Jurkat, Clone E6-1 (cell line): ENCODE measurements at regions not wholly inside any gene's neighbourhood (a gene's known extent, or its start where the extent isn't known, plus 50 kb on each side); places are given as distances from the start of the nearest gene placed in this dataset.
A peak's percentile ranks its signal among the peaks of the same experiment; 100 is the strongest.
"Not testable (repeated sequence)": the region's sequence is repeated elsewhere in the genome, so short reads cannot be mapped to it uniquely, and the experiment has no call there.

Experiments
- DNase-seq: peaks from one replicate; pipeline ENCODE4 v3.0.0-alpha.2; 2011; ENCODE audit warnings: low read depth, low spot score
- H3K4me3 ChIP-seq: 2 replicates; pipeline ENCODE4 v1.5.1; 2011; ENCODE audit warnings: mild to moderate bottlenecking, low read length, control low read depth, moderate library complexity

DNA sequence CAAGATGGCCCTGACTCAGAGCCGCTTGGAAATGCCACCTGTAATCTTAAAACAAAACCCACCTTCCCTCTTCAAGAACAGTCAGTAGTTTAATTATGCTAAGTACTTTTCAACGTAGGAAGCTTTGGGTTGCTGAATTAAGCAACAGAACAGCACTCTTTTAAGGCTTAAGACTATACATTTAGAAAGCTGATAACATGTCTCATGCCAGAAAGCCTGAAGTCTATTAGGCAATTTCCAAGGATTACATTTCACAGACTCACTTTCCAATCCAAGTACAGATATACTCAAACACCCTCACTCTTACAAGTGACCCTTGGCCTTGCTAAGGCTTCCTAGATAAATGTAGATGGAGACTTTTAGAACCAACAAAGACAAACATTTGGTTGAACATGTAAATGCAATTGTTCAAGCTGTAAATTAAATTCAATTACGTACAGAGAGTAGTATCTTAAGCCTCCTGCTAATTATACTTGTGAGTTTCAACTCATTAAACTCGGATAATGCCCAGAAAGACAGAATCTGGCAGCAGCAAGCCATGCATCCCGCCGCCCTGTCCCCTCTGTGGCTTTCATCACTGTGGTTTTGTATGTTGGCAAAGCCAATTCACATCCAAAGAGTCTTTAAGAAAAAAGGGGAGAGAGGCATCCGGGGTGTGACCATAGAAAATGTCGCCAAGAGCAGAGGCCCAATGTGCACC lies 283.1 kb upstream of the NRP1 start:
- no peak for DNase-seq
- H3K4me3 ChIP-seq = no peak overlapping the region

DNA sequence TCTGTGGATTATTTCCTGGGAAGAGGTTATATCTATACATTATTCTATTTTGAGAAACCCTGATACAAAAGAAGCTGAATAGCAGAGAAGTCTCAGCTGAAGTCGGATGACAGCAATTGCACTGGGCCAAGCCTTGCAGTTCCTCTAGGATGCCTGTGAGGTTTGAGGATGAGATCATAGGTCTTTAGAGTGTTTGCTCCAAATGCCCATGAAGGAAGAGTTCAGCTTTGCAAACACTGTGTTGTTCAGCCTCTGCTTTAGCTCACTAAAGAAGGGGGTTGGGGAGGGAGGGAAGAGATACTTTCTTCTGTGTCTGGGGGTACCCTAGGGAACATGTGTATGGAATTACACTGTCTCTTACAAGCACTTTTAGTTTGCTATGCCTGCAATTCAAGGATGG lies 282.5 kb upstream of the NRP1 start:
- H3K4me3 ChIP-seq = no peak overlapping the region
- DNase-seq = no peak

GRCh38 chr10:33612551-33612950 lies 278.1 kb upstream of the NRP1 start:
- DNase-seq = no peak
- no peak overlapping the region for H3K4me3 ChIP-seq

GRCh38 chr10:33612116-33612515 lies 277.6 kb upstream of the NRP1 start:
- no peak for DNase-seq
- no peak overlapping the region for H3K4me3 ChIP-seq

DNA sequence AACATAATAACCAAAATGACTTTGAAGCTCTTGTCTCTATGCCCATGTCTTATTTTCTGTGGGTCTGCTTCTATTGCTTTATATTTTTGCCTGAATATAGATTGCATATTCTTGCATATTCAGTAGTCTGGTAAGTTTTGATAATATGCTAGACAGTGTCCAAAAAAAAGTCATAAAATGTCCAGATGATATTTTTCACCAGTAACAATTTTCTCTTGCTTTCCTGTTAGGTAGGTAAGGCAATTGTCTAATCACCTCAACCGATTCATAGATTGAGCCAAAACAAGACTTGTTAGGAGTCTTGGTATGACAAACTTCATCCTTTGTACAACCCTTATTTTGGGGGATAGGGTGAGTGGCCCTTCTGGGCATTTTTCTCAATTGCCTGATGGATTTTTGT lies 277.0 kb upstream of the NRP1 start:
- DNase-seq = no peak

DNA sequence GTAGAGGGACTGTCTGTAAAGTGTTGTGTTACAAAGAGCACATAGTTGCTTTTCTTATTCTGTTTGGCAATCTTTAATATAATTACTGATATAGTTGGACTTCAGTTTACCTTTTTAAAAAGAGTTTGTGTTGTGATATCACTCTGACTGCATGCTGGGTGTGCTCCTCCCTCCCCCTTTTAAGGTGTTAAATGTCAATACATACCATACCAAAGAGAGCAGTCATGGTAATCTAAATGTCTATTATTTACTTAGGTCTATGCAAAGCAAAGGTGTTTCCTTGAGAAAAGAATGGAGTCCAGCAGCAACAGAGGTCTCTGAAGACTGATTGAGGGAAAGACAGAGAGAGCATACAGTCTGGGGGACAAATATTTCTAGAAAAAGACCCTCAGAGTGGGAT lies 275.1 kb upstream of the NRP1 start:
- H3K4me3 ChIP-seq = no peak overlapping the region
- DNase-seq = no peak

More for the DNA sequence above, 277.0 kb upstream of the NRP1 start:
- no peak overlapping the region for H3K4me3 ChIP-seq

GRCh38 chr10:33602278-33602677 lies 267.8 kb upstream of the NRP1 start:
- DNase-seq = no peak
- no peak overlapping the region for H3K4me3 ChIP-seq

DNA sequence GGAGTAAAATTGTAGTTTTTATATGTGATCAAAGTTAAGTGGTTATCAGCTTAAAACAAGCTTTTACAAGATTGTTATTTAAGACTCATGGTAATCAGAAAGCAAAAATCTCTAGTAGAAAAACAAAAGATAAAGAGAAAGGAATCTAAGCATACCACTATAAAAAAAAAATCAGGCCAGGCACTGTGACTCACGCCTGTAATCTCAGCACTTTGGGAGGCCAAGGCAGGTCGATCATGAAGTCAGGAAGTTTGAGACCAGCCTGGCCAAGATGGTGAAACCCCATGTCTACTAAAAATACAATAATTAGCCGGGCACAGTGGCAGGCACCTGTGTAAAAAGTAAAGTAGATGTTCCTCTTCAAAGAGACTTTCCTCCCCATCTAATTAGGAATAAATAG lies 265.9 kb upstream of the NRP1 start:
- H3K4me3 ChIP-seq = no peak overlapping the region
- no peak for DNase-seq

- no peak overlapping the region for H3K4me3 ChIP-seq
- DNase-seq = no peak
Measured at GRCh38 chr10:33596422-33596821, 262.0 kb upstream of the NRP1 start.

GRCh38 chr10:33594475-33594874 lies 260.0 kb upstream of the NRP1 start:
- no peak overlapping the region for H3K4me3 ChIP-seq
- no peak for DNase-seq

- DNase-seq = no peak
- no peak overlapping the region for H3K4me3 ChIP-seq
Measured at GRCh38 chr10:33588974-33589600, 254.6 kb upstream of the NRP1 start.

- not testable (repeated sequence) for DNase-seq, H3K4me3 ChIP-seq
Measured at GRCh38 chr10:33584596-33584995, 250.1 kb upstream of the NRP1 start.

DNA sequence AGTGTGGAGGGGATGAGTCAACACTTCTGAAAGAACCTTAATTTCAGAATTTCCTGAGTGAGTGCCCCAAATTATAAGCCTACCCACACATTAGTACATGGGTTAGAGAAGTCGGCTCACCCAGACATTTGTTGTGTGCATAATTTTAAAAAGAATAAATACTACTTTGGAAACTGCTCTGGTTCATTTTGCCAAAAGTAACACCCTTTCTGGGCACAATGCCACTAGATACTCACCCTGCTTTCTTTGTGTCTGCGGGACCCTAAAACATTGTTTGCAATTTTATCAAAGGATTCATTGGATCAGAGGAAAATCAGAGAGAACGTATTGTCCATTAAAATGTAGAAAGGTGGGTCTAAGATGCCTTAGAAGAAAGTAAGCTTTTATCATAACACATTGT lies 245.5 kb upstream of the NRP1 start:
- DNase-seq = no peak
- no peak overlapping the region for H3K4me3 ChIP-seq

GRCh38 chr10:33573606-33574005 lies 239.1 kb upstream of the NRP1 start:
- DNase-seq = no peak
- no peak overlapping the region for H3K4me3 ChIP-seq

GRCh38 chr10:33571616-33572015 lies 237.1 kb upstream of the NRP1 start:
- no peak overlapping the region for H3K4me3 ChIP-seq
- DNase-seq = no peak

DNA sequence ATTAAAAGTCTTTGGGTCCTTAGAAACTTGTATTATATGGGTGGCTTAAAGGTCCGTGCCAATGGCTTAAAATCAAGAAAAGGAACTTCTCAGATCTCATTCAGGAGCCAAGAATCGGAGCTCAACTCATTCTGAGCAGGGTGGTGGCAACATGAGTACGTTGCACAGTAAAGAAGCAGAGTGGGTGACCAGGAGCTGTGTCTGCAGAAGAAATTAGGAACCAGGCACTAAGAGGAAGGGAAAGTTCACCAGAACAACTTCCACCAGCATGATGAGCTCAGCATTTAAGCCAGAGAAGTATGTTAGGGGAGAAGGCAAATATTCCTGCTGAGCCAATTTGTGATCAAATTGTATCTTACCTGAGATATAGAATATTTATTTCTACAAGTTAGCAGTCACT lies 236.0 kb upstream of the NRP1 start:
- no peak overlapping the region for H3K4me3 ChIP-seq
- no peak for DNase-seq

DNA sequence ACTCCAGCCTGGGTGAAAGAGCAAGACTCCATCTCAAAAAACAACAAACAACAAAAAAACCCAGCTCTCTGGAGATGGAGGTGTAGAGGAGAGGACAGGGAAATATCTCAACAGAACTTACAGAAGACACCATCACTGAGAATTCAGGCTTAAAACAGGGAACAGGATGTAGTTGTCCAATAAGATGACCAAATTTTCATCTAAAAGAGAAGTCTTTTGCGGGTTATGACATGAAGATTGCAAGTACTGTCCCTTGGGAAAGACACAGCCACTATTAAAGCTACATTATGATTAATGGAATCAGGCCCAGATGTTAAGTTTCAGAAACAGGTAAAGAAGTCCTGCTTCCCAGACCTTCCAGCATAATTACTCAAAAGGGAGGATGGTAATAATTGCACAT lies 235.2 kb upstream of the NRP1 start:
- no peak overlapping the region for H3K4me3 ChIP-seq

GRCh38 chr10:33566426-33566825 lies 232.0 kb upstream of the NRP1 start:
- no peak for DNase-seq
- H3K4me3 ChIP-seq = no peak overlapping the region

More for the DNA sequence above, 235.2 kb upstream of the NRP1 start:
- no peak for DNase-seq

GRCh38 chr10:33566001-33566400 lies 231.5 kb upstream of the NRP1 start:
- H3K4me3 ChIP-seq = no peak overlapping the region
- no peak for DNase-seq

DNA sequence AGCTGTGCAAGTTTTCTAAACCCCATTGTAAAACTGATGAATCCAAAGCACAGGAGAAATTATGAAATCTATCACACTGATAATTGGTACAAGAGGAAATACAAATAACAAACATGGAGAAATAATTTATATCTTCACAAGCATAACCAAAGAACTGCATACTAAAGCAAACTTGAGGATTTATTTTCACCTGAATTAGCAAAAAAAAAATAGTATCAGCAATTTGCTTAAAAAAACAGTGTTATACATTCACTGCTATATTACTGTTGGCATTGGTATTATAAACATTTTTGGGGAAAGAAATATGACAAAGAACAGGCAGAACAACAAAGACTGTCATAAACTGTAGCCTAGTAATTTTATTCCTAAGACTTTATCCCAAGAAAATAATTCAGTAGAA lies 230.8 kb upstream of the NRP1 start:
- no peak for DNase-seq
- no peak overlapping the region for H3K4me3 ChIP-seq

DNA sequence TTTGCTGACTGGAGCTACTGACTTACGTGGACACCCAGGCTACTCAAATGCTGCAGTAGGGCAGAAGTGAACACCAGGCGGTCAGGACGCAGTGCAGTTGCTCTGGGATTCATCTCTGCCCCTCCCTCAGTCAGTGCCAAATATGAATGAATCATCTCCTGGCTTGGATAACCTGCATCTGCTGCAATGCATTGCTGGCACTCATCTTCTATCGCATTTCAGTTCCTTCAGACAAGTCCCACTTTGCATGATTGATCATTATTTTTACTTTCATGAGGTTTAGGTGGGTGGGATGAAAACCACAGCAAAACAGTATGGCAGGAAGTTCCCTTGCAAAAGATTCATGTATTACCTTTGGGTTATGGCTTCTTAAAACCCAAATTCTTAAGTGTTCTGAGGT lies 224.6 kb upstream of the NRP1 start:
- no peak overlapping the region for H3K4me3 ChIP-seq
- DNase-seq = peak; percentile 61
